Mesothelial cell of epicardium (in vitro differentiated cells): ENCODE measurements at regions not wholly inside any gene's neighbourhood (a gene's known extent, or its start where the extent isn't known, plus 50 kb on each side); places are given as distances from the start of the nearest gene placed in this dataset.

Source experiments
- DNase-seq, 2 experiments: peaks; one replicate each; pipeline ENCODE4 v3.0.0; 2021; ENCODE audit warnings: low spot score in 2 of 2; ENCODE audit not compliant: unreplicated experiment in 2 of 2
- H3K27ac Mint-ChIP-seq: 2 replicates; pipeline ENCODE4 v1.8.0; 2021; ENCODE audit warnings: mixed read lengths
- H3K27me3 Mint-ChIP-seq: 2 replicates; pipeline ENCODE4 v1.8.0; 2021; ENCODE audit warnings: low read depth, mixed read lengths
- H3K36me3 Mint-ChIP-seq: 2 replicates; pipeline ENCODE4 v1.8.0; 2021; ENCODE audit warnings: mixed read lengths
- H3K4me1 Mint-ChIP-seq: 2 replicates; pipeline ENCODE4 v1.8.0; 2021; ENCODE audit warnings: mixed read lengths
- H3K4me3 Mint-ChIP-seq: 2 replicates; pipeline ENCODE4 v1.8.0; 2021; ENCODE audit warnings: mild to moderate bottlenecking, moderate library complexity, mixed read lengths
- H3K9me3 Mint-ChIP-seq: 2 replicates; pipeline ENCODE4 v1.8.0; 2021; ENCODE audit warnings: mixed read lengths
- CTCF ChIP-seq: fragments of 200-600 bp; sonication (generic); IDR thresholded peaks from one replicate; pipeline ENCODE4 v1.5.0; 2021; ENCODE audit warnings: antibody characterized with exemption; ENCODE audit not compliant: unreplicated experiment

- TF ChIP-seq CTCF = no peak
Observed at GRCh38 chr4:122528879-122529278, 72.4 kb upstream of the IL2 start.

GRCh38 chr4:122525865-122526264, 69.3 kb upstream of the IL2 start:
- Mint-ChIP-seq H3K36me3 (peaks cover 2% of the 10 kb centered on the region), H3K4me3 (no peak overlapping the region), H3K27ac (no peak overlapping the region), H3K4me1 (no peaks in the 10 kb centered on the region), H3K9me3 (peaks cover 43% of the 10 kb centered on the region), H3K27me3 (no peaks in the 10 kb centered on the region)
- DNase-seq = no peak
- no peak for TF ChIP-seq CTCF

More at GRCh38 chr4:122528879-122529278, 72.4 kb upstream of the IL2 start:
- Mint-ChIP-seq H3K4me3 (no peak overlapping the region), H3K4me1 (no peaks in the 10 kb centered on the region), H3K36me3 (no peaks in the 10 kb centered on the region), H3K27ac (no peak overlapping the region), H3K9me3 (peaks cover 25% of the 10 kb centered on the region), H3K27me3 (no peaks in the 10 kb centered on the region)
- no peak for DNase-seq

GRCh38 chr4:122524176-122524575, 67.7 kb upstream of the IL2 start:
- no peak for DNase-seq
- Mint-ChIP-seq H3K4me3 (no peak overlapping the region), H3K27ac (no peak overlapping the region), H3K9me3 (peaks cover 49% of the 10 kb centered on the region), H3K4me1 (no peaks in the 10 kb centered on the region), H3K36me3 (peaks cover 2% of the 10 kb centered on the region), H3K27me3 (peaks cover 2% of the 10 kb centered on the region)
- TF ChIP-seq CTCF = no peak

GRCh38 chr4:122522944-122523343, 66.4 kb upstream of the IL2 start:
- H3K27ac Mint-ChIP-seq = no peak overlapping the region
- no peak overlapping the region for H3K4me3 Mint-ChIP-seq
- H3K36me3 Mint-ChIP-seq = peaks cover 2% of the 10 kb centered on the region
- DNase-seq = no peak
- H3K27me3 Mint-ChIP-seq = peaks cover 2% of the 10 kb centered on the region
- no peak for TF ChIP-seq CTCF
- H3K9me3 Mint-ChIP-seq = peaks cover 57% of the 10 kb centered on the region
- no peaks in the 10 kb centered on the region for H3K4me1 Mint-ChIP-seq

GRCh38 chr4:122517345-122517744, 60.8 kb upstream of the IL2 start:
- Mint-ChIP-seq H3K4me1 (no peaks in the 10 kb centered on the region), H3K27ac (no peak overlapping the region), H3K9me3 (peaks cover 30% of the 10 kb centered on the region), H3K36me3 (no peaks in the 10 kb centered on the region), H3K4me3 (no peak overlapping the region), H3K27me3 (peaks cover 2% of the 10 kb centered on the region)
- DNase-seq = no peak
- TF ChIP-seq CTCF = no peak

GRCh38 chr4:122516376-122516775, 59.9 kb upstream of the IL2 start:
- no peaks in the 10 kb centered on the region for H3K36me3 Mint-ChIP-seq
- no peak overlapping the region for H3K4me3 Mint-ChIP-seq
- DNase-seq = no peak
- H3K27me3 Mint-ChIP-seq = peaks cover 2% of the 10 kb centered on the region
- TF ChIP-seq CTCF = no peak
- H3K27ac Mint-ChIP-seq = no peak overlapping the region
- peaks cover 26% of the 10 kb centered on the region for H3K9me3 Mint-ChIP-seq
- H3K4me1 Mint-ChIP-seq = no peaks in the 10 kb centered on the region
